Spleen (tissue), 7 donors: ENCODE measurements at regions not wholly inside any gene's neighbourhood (a gene's known extent, or its start where the extent isn't known, plus 50 kb on each side); places are given as distances from the start of the nearest gene placed in this dataset.

Source experiments
- POLR2A ChIP-seq, 3 donors: fragments of 450-650 bp; IDR thresholded peaks; one replicate each; pipeline ENCODE4 v1.5.1; 2017; ENCODE audit warnings: antibody characterized with exemption in 3 of 3, mild to moderate bottlenecking in 1 of 3
- POLR2AphosphoS5 ChIP-seq, 3 donors: sonication (generic); formaldehyde crosslinking; IDR thresholded peaks; one replicate each; pipeline ENCODE4 v1.5.1; 2017; ENCODE audit warnings: antibody characterized with exemption in 3 of 3
- TF ChIP-seq, protein P1 (sequence below), 11 experiments: fragments of 200-600 bp in 7 of 11; fragments of 450-650 bp in 4 of 11; sonication (generic) in 4 of 11; IDR thresholded peaks in 8 of 11; conservative IDR thresholded peaks in 3 of 11; 1 replicate in 7 of 11; 2 replicates in 4 of 11; pipeline versions ENCODE4 v1.4.0 to v1.8.0; 2016 to 2021; ENCODE audit warnings: antibody characterized with exemption in 11 of 11, inconsistent platforms in 4 of 11, mild to moderate bottlenecking in 1 of 11
- donor health status: DM: no; HTN: no; CAD: no; lungs with moderate emphysema.
- donor health status: DM: no; HTN: no; CAD: no.
- donor health status: DM: no; HTN: no; CAD: no.

DNA sequence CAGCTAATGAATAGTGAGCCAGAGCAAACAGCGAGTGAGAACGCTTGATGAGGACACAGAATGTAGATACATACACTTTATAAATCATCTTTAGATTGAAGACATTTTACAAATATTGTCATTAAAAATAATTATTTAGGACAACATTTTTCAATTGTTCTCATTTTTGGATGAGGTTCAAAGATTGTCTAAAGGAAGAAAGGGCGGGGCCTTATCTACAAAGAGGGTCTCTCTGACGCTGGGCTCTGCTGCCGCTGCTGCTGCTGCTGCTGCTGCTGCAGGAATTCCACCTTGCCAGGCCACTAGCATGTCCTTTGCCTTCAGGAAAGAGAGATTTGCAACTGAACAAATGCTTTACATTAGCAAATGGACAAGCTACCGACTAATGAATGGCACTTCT, 220.7 kb upstream of the TMEM161B start:
- TF ChIP-seq, protein P1, sequence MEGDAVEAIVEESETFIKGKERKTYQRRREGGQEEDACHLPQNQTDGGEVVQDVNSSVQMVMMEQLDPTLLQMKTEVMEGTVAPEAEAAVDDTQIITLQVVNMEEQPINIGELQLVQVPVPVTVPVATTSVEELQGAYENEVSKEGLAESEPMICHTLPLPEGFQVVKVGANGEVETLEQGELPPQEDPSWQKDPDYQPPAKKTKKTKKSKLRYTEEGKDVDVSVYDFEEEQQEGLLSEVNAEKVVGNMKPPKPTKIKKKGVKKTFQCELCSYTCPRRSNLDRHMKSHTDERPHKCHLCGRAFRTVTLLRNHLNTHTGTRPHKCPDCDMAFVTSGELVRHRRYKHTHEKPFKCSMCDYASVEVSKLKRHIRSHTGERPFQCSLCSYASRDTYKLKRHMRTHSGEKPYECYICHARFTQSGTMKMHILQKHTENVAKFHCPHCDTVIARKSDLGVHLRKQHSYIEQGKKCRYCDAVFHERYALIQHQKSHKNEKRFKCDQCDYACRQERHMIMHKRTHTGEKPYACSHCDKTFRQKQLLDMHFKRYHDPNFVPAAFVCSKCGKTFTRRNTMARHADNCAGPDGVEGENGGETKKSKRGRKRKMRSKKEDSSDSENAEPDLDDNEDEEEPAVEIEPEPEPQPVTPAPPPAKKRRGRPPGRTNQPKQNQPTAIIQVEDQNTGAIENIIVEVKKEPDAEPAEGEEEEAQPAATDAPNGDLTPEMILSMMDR (IDR thresholded peaks at IDR 0.05 in 8 of 11, conservative IDR thresholded peaks at IDR 0.05 in 3 of 11): no peak
- TF ChIP-seq POLR2A (IDR thresholded peaks at IDR 0.05): no peak
- TF ChIP-seq POLR2AphosphoS5 (IDR thresholded peaks at IDR 0.05): no peak
